ENCODE measurements at regions not wholly inside any gene's neighbourhood (a gene's known extent, or its start where the extent isn't known, plus 50 kb on each side); places are given as distances from the start of the nearest gene placed in this dataset.
"Not testable (repeated sequence)": the region's sequence is repeated elsewhere in the genome, so short reads cannot be mapped to it uniquely, and the experiment has no call there.

DNA sequence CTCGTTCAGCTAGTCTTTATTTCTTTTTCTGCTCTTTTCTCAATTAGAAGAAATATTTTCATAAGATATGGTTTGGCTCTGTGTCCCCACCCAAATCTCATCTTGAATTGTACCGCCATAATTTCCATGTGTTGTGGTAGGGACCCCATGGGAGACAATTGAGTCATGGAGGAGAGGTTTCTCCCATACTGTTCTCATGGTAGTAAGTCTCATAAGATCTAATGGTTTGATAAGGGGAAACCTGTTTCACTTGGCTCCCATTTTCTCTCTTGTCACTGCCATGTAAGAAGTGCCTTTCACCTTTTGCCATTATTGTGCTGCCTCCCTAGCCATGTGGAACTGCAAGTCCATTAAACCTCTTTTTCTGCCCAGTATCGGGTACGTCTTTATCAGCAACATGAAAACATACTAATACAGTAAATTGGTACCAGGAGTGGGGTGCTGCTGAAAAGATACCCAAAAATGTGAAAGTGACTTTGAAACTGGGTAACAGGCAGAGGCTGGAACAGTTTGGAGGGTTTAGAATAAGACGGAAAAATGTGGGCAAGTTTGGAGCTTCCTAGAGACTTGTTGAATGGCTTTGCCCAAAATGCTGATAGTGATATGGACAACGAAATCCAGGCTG, 112.0 kb upstream of the SMARCA2 start:
- TF ChIP-seq, protein P1, sequence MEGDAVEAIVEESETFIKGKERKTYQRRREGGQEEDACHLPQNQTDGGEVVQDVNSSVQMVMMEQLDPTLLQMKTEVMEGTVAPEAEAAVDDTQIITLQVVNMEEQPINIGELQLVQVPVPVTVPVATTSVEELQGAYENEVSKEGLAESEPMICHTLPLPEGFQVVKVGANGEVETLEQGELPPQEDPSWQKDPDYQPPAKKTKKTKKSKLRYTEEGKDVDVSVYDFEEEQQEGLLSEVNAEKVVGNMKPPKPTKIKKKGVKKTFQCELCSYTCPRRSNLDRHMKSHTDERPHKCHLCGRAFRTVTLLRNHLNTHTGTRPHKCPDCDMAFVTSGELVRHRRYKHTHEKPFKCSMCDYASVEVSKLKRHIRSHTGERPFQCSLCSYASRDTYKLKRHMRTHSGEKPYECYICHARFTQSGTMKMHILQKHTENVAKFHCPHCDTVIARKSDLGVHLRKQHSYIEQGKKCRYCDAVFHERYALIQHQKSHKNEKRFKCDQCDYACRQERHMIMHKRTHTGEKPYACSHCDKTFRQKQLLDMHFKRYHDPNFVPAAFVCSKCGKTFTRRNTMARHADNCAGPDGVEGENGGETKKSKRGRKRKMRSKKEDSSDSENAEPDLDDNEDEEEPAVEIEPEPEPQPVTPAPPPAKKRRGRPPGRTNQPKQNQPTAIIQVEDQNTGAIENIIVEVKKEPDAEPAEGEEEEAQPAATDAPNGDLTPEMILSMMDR (IDR thresholded peaks at IDR 0.05) = not testable (repeated sequence)
- not testable (repeated sequence) for TF ChIP-seq POLR2A (IDR thresholded peaks at IDR 0.05)

Measured in Peyer's patch (tissue), 4 donors.